Epithelial cell of esophagus (primary cell): ENCODE measurements at regions not wholly inside any gene's neighbourhood (a gene's known extent, or its start where the extent isn't known, plus 50 kb on each side); places are given as distances from the start of the nearest gene placed in this dataset.

Experiments
- DNase-seq: peaks from one replicate; pipeline ENCODE4 v3.0.0; 2010; ENCODE audit warnings: low read depth
- H3K4me3 ChIP-seq: 2 replicates; pipeline ENCODE4 v1.5.1; 2011; ENCODE audit warnings: mild to moderate bottlenecking, low read length, control low read depth
- TF ChIP-seq, protein P1 (sequence below): IDR thresholded peaks from 2 replicates; pipeline ENCODE4 v1.5.1; 2011; ENCODE audit warnings: low read depth, mild to moderate bottlenecking, low read length, control low read depth, inconsistent platforms; ENCODE audit not compliant: insufficient read depth; ENCODE audit errors: missing control alignments

DNA sequence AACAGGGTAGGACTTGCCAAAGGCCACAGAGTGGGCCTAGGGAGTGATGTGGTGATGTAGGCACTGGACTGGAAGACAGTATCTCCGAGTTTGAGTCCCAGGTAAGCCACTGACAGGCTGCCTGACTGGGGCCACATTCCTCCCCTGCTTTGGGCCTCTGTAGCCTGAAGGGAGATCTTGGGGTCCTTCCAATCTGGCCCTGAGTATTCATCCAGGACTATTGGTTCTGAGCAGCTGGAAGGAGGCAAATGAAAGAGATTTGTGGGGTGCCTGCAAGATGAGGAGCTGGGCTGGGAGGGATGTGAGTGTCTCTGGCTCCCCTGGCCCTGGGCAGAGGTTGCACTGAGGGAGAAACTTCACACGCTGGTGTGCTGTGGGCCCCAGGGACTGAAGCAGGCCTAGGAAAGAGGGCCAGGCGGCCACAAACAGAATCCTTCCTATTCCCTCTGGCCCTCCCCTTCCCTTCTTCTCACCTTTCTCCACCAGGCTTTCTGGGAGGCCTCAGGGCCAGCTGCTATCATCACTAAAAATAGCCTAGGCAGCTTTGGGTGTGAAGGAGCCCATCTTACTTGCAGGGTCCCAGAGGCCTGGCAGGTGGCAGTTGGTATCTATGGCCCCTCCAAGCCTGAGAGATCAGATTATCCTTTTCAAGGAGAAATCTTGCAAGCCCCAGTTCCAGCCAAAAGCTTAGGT, 70.1 kb downstream of the PJA1 start:
- no peak overlapping the region for H3K4me3 ChIP-seq
- DNase-seq = no peak
- TF ChIP-seq, protein P1, sequence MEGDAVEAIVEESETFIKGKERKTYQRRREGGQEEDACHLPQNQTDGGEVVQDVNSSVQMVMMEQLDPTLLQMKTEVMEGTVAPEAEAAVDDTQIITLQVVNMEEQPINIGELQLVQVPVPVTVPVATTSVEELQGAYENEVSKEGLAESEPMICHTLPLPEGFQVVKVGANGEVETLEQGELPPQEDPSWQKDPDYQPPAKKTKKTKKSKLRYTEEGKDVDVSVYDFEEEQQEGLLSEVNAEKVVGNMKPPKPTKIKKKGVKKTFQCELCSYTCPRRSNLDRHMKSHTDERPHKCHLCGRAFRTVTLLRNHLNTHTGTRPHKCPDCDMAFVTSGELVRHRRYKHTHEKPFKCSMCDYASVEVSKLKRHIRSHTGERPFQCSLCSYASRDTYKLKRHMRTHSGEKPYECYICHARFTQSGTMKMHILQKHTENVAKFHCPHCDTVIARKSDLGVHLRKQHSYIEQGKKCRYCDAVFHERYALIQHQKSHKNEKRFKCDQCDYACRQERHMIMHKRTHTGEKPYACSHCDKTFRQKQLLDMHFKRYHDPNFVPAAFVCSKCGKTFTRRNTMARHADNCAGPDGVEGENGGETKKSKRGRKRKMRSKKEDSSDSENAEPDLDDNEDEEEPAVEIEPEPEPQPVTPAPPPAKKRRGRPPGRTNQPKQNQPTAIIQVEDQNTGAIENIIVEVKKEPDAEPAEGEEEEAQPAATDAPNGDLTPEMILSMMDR = no peak

DNA sequence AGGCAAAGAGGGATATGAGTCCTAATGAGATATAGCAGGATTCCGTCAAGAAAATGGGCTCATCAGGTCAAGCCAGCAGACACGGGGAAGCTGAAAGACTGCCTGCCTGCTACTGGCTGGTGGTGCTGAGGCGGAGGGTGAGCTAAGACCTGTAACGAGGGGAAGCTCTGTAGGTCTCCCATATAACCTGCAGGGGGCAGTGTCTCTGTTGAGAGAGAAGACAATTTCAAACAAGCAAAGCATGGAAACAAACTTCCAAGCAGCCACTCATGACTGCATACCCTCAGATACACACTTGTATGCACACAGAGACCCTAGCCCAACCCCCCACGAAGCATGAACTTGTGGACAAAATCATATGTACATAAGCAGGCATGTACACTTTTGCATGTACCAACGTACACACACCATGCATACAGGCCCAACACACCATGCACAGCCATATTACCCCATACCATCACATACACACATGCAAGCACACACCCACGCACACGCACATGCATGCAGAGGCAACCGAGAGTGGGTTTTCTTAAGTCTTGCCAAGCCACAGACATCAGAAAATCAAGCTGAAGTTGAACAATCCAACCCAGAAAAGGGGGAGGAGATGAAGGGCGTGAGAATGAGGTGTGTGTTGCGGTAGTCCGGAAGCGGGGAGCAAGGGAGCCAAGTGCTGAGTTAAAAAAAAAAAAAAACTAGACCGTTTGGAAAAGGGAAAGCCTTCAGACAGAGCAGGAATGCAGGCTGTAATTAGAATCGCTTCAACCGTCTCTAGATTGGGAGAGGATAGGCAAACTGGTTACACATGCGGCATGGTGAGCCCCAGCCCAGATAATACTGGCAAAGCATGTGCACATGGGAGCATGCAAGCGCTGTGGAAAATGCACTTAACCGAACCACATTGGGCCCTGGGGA, 71.0 kb downstream of the PJA1 start:
- H3K4me3 ChIP-seq = no peak overlapping the region
- TF ChIP-seq, protein P1 = peak; percentile 48
- DNase-seq = peak; percentile 64

DNA sequence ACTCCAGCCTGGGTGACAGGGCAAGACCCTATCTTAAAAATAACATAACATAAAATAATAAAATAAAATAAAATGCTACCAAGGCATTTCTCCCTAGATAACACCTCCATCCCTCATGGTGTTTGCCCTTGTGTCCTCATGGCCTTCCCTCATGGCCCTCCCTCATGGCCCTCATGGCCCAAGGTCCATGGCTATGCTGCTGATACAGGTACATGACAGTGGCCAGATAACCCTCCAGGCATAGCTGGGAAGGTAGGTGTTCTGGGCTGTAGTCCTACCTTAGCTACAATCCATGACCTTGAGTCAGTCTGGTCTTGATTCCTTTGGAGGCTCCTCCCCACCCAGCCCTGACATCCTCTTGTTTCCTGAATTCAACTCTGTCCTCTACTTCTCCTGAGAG, 75.2 kb downstream of the PJA1 start:
- TF ChIP-seq, protein P1 = no peak
- DNase-seq = peak; percentile 16
- H3K4me3 ChIP-seq = no peak overlapping the region

DNA sequence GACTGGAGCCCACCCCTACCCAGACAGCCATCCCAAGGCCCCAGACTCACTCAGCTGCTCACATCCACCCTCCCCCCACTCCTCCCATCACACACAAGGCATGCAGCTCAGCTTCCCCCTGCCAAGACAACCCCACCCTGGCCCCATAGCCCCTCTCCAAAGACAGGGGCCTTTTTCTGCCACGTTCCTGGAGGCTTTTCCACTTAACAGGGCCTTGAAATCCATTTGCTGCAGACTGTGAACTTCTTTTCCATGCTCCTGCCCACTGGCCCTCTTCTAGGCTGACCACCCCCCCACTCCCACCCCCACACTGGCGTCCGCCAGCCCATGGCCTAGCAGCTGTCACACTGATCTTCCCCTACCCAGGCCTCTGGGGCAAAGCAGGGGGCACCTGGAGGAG, 76.0 kb downstream of the PJA1 start:
- H3K4me3 ChIP-seq = no peak overlapping the region
- TF ChIP-seq, protein P1 = no peak
- no peak for DNase-seq

DNA sequence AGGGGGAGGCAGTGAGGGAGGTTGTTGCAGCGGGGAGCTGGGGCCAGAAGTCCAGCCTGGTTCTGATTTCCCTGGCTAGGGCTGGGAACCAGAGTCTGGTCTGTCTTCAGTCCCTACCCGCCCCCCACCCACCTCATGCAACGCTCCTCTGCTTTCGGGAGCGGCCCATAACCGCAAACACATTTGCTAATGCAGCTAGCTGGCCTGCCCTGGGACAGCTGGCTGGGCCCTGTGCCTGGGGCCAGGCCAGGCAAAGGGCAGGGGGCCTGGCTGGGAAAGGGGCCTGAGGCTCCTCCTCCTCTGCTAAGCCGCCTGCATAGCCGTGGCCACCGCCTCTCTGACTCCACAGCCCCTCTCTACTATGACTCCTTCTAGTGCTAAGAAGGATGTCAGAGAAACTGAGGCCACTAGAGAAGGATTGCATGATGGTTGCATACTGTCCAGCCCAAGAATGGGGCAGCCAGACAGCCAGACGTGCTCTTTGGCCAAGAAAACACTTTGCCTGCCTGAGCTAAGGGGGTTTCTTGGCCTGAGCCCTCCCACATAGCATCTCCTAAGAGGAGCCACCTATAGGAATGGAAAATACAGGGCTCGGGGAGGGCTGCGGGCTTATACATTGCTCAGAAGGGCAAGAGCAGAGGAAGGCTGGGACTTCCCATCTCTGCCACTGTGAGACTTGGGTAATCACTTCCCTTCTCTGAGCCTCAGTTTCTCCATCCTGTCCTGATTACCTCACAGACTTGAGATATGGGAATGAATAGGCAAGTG, 76.9 kb downstream of the PJA1 start:
- TF ChIP-seq, protein P1 = no peak
- H3K4me3 ChIP-seq = no peak overlapping the region
- no peak for DNase-seq

DNA sequence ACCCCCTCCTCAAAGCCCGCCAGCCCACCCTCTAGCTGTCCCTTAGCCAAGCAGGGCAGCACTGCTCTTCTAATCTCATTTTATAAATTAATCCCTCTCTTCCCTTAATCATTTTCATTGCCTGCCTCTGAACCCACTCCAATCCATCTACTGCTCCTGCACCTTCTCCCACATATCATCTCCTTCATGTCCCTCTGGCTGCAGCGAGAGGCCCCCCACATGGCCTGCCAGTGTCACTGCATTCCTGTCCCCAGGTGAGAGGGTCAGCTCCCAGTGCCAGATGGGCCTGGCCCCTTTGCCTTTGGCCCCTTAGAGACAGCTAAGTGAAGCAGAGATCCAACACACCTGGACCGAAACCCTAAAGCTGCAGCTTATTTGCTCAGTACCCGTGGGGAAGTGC, 79.4 kb downstream of the PJA1 start:
- no peak overlapping the region for H3K4me3 ChIP-seq
- TF ChIP-seq, protein P1 = no peak
- no peak for DNase-seq
